C4-2B (cell line): ENCODE measurements at regions not wholly inside any gene's neighbourhood (a gene's known extent, or its start where the extent isn't known, plus 50 kb on each side); places are given as distances from the start of the nearest gene placed in this dataset.

Source experiments
- ZFX ChIP-seq: fragments of 450-650 bp; IDR thresholded peaks from 2 replicates; pipeline ENCODE4 v1.6.1; 2017
- TF ChIP-seq, protein P1 (sequence below): fragments of 450-650 bp; conservative IDR thresholded peaks from 2 replicates; pipeline ENCODE4 v1.5.1; 2017; ENCODE audit warnings: mild to moderate bottlenecking

DNA sequence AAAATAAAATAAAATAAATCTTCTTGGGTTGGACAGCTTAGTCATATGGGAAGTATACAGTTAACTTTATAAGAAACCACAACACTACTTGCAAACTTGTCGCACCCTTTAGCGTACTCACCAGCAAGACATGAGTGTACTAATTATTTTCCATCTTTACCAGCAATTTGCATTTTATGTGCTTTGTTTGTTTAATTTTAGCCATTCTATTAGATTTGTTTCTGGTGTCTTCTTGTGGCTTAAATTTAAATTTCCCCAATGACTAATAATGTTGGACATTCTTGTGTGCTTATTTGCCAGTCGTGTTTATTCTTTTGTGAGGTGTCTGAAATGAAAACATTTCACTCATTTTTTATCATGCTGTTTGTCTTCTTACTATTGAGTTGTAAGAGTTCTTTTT, 1172.2 kb upstream of the CITED2 start:
- TF ChIP-seq, protein P1, sequence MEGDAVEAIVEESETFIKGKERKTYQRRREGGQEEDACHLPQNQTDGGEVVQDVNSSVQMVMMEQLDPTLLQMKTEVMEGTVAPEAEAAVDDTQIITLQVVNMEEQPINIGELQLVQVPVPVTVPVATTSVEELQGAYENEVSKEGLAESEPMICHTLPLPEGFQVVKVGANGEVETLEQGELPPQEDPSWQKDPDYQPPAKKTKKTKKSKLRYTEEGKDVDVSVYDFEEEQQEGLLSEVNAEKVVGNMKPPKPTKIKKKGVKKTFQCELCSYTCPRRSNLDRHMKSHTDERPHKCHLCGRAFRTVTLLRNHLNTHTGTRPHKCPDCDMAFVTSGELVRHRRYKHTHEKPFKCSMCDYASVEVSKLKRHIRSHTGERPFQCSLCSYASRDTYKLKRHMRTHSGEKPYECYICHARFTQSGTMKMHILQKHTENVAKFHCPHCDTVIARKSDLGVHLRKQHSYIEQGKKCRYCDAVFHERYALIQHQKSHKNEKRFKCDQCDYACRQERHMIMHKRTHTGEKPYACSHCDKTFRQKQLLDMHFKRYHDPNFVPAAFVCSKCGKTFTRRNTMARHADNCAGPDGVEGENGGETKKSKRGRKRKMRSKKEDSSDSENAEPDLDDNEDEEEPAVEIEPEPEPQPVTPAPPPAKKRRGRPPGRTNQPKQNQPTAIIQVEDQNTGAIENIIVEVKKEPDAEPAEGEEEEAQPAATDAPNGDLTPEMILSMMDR, result no peak
- no peak for TF ChIP-seq ZFX
